ENCODE measurements at regions not wholly inside any gene's neighbourhood (a gene's known extent, or its start where the extent isn't known, plus 50 kb on each side); places are given as distances from the start of the nearest gene placed in this dataset.

DNA sequence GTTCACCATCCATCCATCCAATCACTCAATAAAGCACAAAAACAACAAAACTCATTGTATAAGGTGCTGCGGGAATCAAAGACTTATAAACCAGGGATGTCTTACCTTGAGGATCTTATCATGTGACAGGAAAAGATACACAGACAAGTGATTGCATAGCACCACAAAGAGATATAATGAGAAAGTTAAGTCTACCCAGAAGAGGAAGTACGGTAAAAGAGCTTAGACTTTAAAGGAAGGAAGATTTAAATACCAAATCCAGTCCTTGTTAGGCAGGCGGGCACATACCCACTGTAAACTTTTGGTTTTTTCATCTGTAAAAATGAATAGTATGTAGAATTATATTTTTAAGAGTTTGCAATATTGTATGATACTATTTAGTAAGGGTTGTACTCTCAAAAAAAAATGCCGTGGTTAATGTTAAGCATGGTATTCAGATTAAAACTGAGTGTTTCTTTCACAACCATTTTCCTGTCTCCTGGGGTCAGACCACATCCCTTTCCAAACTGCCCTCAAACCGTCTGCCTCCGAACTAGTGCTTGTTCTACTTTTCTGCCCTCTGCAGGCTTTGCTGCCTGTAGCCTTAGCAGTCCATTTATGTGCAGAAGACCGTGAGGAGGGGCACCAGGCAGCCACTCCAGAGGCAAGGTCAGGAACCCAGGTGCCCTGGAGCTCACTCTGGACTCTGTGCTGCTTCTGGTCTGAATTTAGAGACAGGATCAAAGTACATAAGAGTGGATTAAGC, 179.5 kb upstream of the SYNDIG1 start:
- DNase-seq (ENCODE audit: low read depth), result no peak
- no peak overlapping the region for H3K4me3 ChIP-seq (ENCODE audit: low read length)
- TF ChIP-seq CTCF (conservative IDR thresholded peaks at IDR 0.05; ENCODE audit: low read depth, low read length), result no peak

DNA sequence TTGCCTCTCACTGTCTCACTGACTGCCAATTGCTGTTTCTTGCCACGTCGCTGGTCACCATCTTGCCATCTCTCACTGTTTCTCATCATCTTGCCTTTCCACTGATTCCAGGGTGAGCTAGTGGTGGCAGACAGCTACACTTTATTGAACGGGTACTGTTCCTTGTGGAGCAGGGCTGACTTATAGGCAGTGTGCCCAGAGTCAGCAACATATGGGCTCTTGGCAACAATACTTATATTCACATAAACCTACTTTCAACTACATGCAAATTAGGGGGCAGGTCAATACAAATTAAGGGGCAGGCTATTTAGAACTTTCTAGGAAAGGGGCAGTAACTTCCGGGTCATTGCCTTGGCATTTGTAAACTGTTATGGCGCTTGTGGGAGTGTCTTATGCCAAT, 186.2 kb upstream of the SYNDIG1 start:
- TF ChIP-seq CTCF (conservative IDR thresholded peaks at IDR 0.05; ENCODE audit: low read depth, low read length), result no peak
- H3K4me3 ChIP-seq (ENCODE audit: low read length), result no peak overlapping the region
- DNase-seq (ENCODE audit: low read depth), result no peak

GRCh38 chr20:24277196-24277595, 192.2 kb upstream of the SYNDIG1 start:
- TF ChIP-seq CTCF (conservative IDR thresholded peaks at IDR 0.05; ENCODE audit: low read depth, low read length), result no peak

GRCh38 chr20:24275946-24276705, 193.3 kb upstream of the SYNDIG1 start:
- TF ChIP-seq CTCF (conservative IDR thresholded peaks at IDR 0.05; ENCODE audit: low read depth, low read length), result no peak
- DNase-seq (ENCODE audit: low read depth), result no peak
- H3K4me3 ChIP-seq (ENCODE audit: low read length), result no peak overlapping the region

More at GRCh38 chr20:24277196-24277595, 192.2 kb upstream of the SYNDIG1 start:
- H3K4me3 ChIP-seq (ENCODE audit: low read length), result no peak overlapping the region
- DNase-seq (ENCODE audit: low read depth), result no peak

- no peak overlapping the region for H3K4me3 ChIP-seq (ENCODE audit: low read length)
- TF ChIP-seq CTCF (conservative IDR thresholded peaks at IDR 0.05; ENCODE audit: low read depth, low read length), result no peak
- DNase-seq (ENCODE audit: low read depth), result no peak
These were observed 196.2 kb upstream of the SYNDIG1 start for GRCh38 chr20:24273251-24273650.

- no peak for DNase-seq (ENCODE audit: low read depth)
- no peak for TF ChIP-seq CTCF (conservative IDR thresholded peaks at IDR 0.05; ENCODE audit: low read depth, low read length)
- no peak overlapping the region for H3K4me3 ChIP-seq (ENCODE audit: low read length)
These were observed 208.1 kb upstream of the SYNDIG1 start for GRCh38 chr20:24261351-24261750.

DNA sequence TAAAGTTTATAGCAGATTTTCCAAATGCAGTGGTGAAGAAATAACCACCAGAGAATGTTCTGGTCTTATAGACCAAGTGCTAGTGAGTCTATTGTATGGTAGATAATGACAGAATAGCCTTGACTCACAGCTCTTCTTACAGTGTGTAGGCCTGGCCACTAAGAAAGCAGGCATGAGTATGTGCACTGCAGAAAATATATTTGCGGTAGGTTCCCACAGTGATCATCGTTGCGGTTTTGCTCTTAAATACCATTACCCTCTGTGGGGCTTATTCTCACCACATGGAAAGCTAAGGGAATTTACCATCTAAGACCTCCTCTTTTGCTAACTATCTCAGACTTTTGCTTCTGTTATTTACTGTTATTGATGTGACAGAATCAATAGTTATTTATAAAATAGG, 212.3 kb upstream of the SYNDIG1 start:
- DNase-seq (ENCODE audit: low read depth), result no peak
- TF ChIP-seq CTCF (conservative IDR thresholded peaks at IDR 0.05; ENCODE audit: low read depth, low read length), result no peak

More for the DNA sequence above, 212.3 kb upstream of the SYNDIG1 start:
- no peak overlapping the region for H3K4me3 ChIP-seq (ENCODE audit: low read length)

All from retinal pigment epithelial cell (primary cell).